ENCODE measurements at regions not wholly inside any gene's neighbourhood (a gene's known extent, or its start where the extent isn't known, plus 50 kb on each side); places are given as distances from the start of the nearest gene placed in this dataset.

- ChIA-PET POLR2A (no interaction called here), CTCF (no interaction called here)
- no peak for TF ChIP-seq CTCF (IDR thresholded peaks at IDR 0.05; ENCODE audit: control extremely low read depth, extremely low read depth, low read depth, missing control alignments)
- DNase-seq (ENCODE audit: extremely low spot score): no peak
Measured at GRCh38 chr4:31081366-31081765, 361.2 kb downstream of the PCDH7 start.

- no peak for TF ChIP-seq CTCF (IDR thresholded peaks at IDR 0.05; ENCODE audit: control extremely low read depth, extremely low read depth, low read depth, missing control alignments)
- ChIA-PET CTCF (interaction anchor here (1.0 kb wide), 1 partner anchor 11 kb away, joined by 4 read pairs; no protein-coding TSS in a partner anchor), POLR2A (no interaction called here)
- no peak for DNase-seq (ENCODE audit: extremely low spot score)
Measured at GRCh38 chr4:31083456-31083855, 363.3 kb downstream of the PCDH7 start.

- no peak for DNase-seq (ENCODE audit: extremely low spot score)
- ChIA-PET POLR2A (no interaction called here), CTCF (interaction anchor here (2.0 kb wide), 1 partner anchor 14 kb away, joined by 5 read pairs; no protein-coding TSS in a partner anchor)
- no peak for TF ChIP-seq CTCF (IDR thresholded peaks at IDR 0.05; ENCODE audit: control extremely low read depth, extremely low read depth, low read depth, missing control alignments)
Measured at GRCh38 chr4:31084806-31085416, 364.7 kb downstream of the PCDH7 start.

GRCh38 chr4:31085689-31086088, 365.5 kb downstream of the PCDH7 start:
- POLR2A ChIA-PET: no interaction called here
- TF ChIP-seq CTCF (IDR thresholded peaks at IDR 0.05; ENCODE audit: control extremely low read depth, extremely low read depth, low read depth, missing control alignments): no peak
- CTCF ChIA-PET: interaction anchor here (2.0 kb wide), 1 partner anchor 15 kb away, joined by 5 read pairs; no protein-coding TSS in a partner anchor
- DNase-seq (ENCODE audit: extremely low spot score): no peak

- ChIA-PET POLR2A (no interaction called here), CTCF (no interaction called here)
- TF ChIP-seq CTCF (IDR thresholded peaks at IDR 0.05; ENCODE audit: control extremely low read depth, extremely low read depth, low read depth, missing control alignments): no peak
- no peak for DNase-seq (ENCODE audit: extremely low spot score)
Measured at GRCh38 chr4:31086756-31087330, 366.7 kb downstream of the PCDH7 start.

- CTCF ChIA-PET: no interaction called here
- TF ChIP-seq CTCF (IDR thresholded peaks at IDR 0.05; ENCODE audit: control extremely low read depth, extremely low read depth, low read depth, missing control alignments): no peak
- POLR2A ChIA-PET: no interaction called here
- DNase-seq (ENCODE audit: extremely low spot score): no peak
Measured at GRCh38 chr4:31088600-31089230, 368.5 kb downstream of the PCDH7 start.
